BLaER1 treated with 17β-estradiol and CSF1 and Interleukin-3, amounts not matched to agents 10 nM and 100 nM (cell line): ENCODE measurements at regions not wholly inside any gene's neighbourhood (a gene's known extent, or its start where the extent isn't known, plus 50 kb on each side); places are given as distances from the start of the nearest gene placed in this dataset.
A peak's percentile ranks its signal among the peaks of the same experiment; 100 is the strongest.

ENCODE experiments used
- H3K27ac ChIP-seq, 11 experiments: shearing (Covaris generic); formaldehyde crosslinking; 2 replicates each; pipeline ENCODE4 v1.8.1; 2022
- H3K27me3 ChIP-seq, 11 experiments: shearing (Covaris generic); formaldehyde crosslinking; 2 replicates each; pipeline ENCODE4 v1.8.1; 2022
- H3K36me3 ChIP-seq, 11 experiments: shearing (Covaris generic); formaldehyde crosslinking; 2 replicates each; pipeline ENCODE4 v1.8.1; 2022
- H3K4me1 ChIP-seq, 10 experiments: shearing (Covaris generic); formaldehyde crosslinking; 2 replicates each; pipeline ENCODE4 v1.8.1; 2022
- H3K4me2 ChIP-seq, 11 experiments: shearing (Covaris generic); formaldehyde crosslinking; 2 replicates each; pipeline ENCODE4 v1.8.1; 2022
- H3K4me3 ChIP-seq, 10 experiments: shearing (Covaris generic); formaldehyde crosslinking; 2 replicates each; pipeline ENCODE4 v1.8.1; 2022
- H3K9ac ChIP-seq, 11 experiments: shearing (Covaris generic); formaldehyde crosslinking; 2 replicates each; pipeline ENCODE4 v1.8.1; 2022
- H3K9me3 ChIP-seq, 11 experiments: shearing (Covaris generic); formaldehyde crosslinking; replicated peaks in 1 of 11; 2 replicates each; pipeline ENCODE4 v1.8.1; 2022
- H4K20me1 ChIP-seq, 11 experiments: shearing (Covaris generic); formaldehyde crosslinking; 2 replicates each; pipeline ENCODE4 v1.8.1; 2022
- Cebpa-rat ChIP-seq, 11 experiments: shearing (Covaris generic); IDR thresholded peaks; 2 replicates each; pipeline ENCODE4 v1.8.1; 2022

- Histone ChIP-seq H3K4me1 (peaks cover 59 to 79% (median 68%) of the 10 kb centered on the region in 10 experiments), H3K4me2 (peak overlapping the region; percentile 71 to 90 (median 82)), H3K4me3 (peak overlapping the region in 5 of 10 experiments; percentile 4 to 38 (median 29); a peak in 7 of 20 replicates), H3K9ac (peak overlapping the region in 9 of 11 experiments; percentile 19 to 64 (median 56); a peak in 17 of 22 replicates), H3K27me3 (no peaks in the 10 kb centered on the region), H3K9me3 (peaks cover 0 to 5% (median 0%) of the 10 kb centered on the region in 11 experiments; a peak in 2 of 22 replicates), H3K36me3 (no peaks in the 10 kb centered on the region), H4K20me1 (no peaks in the 10 kb centered on the region), H3K27ac (peak overlapping the region in 9 of 11 experiments; percentile 22 to 78 (median 66); a peak in 18 of 22 replicates)
- TF ChIP-seq Cebpa-rat (IDR thresholded peaks at IDR 0.05) = no peak
These were observed 191.5 kb downstream of the REEP3 start for GRCh38 chr10:63712717-63713115.

GRCh38 chr10:63713191-63714144 lies 192.3 kb downstream of the REEP3 start:
- Histone ChIP-seq H3K27me3 (no peaks in the 10 kb centered on the region), H3K27ac (peak overlapping the region in 10 of 11 experiments; percentile 6 to 78 (median 62); a peak in 18 of 22 replicates), H3K4me2 (peak overlapping the region; percentile 71 to 90 (median 82)), H3K36me3 (no peaks in the 10 kb centered on the region), H3K9me3 (peaks cover 0 to 5% (median 0%) of the 10 kb centered on the region in 11 experiments; a peak in 2 of 22 replicates), H3K4me3 (peak overlapping the region in 8 of 10 experiments; percentile 4 to 39 (median 28); a peak in 10 of 20 replicates), H3K9ac (peak overlapping the region in 10 of 11 experiments; percentile 4 to 64 (median 56); a peak in 19 of 22 replicates), H4K20me1 (no peaks in the 10 kb centered on the region), H3K4me1 (peaks cover 65 to 79% (median 73%) of the 10 kb centered on the region in 10 experiments)
- no peak for TF ChIP-seq Cebpa-rat (IDR thresholded peaks at IDR 0.05)

GRCh38 chr10:63716016-63716580 lies 194.9 kb downstream of the REEP3 start:
- Histone ChIP-seq H3K4me1 (peaks cover 51 to 77% (median 63%) of the 10 kb centered on the region in 10 experiments), H4K20me1 (no peaks in the 10 kb centered on the region), H3K4me3 (no peak overlapping the region), H3K9ac (no peak overlapping the region), H3K36me3 (no peaks in the 10 kb centered on the region), H3K27ac (no peak overlapping the region; a peak in 1 of 22 replicates), H3K4me2 (peak overlapping the region; percentile 4 to 63 (median 29); a peak in 18 of 22 replicates), H3K9me3 (no peaks in the 10 kb centered on the region), H3K27me3 (no peaks in the 10 kb centered on the region)
- no peak for TF ChIP-seq Cebpa-rat (IDR thresholded peaks at IDR 0.05)

- H3K9ac ChIP-seq = no peak overlapping the region
- no peak for TF ChIP-seq Cebpa-rat (IDR thresholded peaks at IDR 0.05)
- H3K4me2 ChIP-seq = peak overlapping the region in 7 of 11 experiments; percentile 1 to 63 (median 39); a peak in 10 of 22 replicates
These were observed 196.0 kb downstream of the REEP3 start for GRCh38 chr10:63717027-63717715.

GRCh38 chr10:63718006-63718405 lies 196.8 kb downstream of the REEP3 start:
- no peaks in the 10 kb centered on the region for H4K20me1 ChIP-seq
- no peaks in the 10 kb centered on the region for H3K36me3 ChIP-seq
- no peaks in the 10 kb centered on the region for H3K9me3 ChIP-seq
- H3K27ac ChIP-seq = no peak overlapping the region
- peaks cover 32 to 58% (median 44%) of the 10 kb centered on the region in 10 experiments for H3K4me1 ChIP-seq
- no peaks in the 10 kb centered on the region for H3K27me3 ChIP-seq
- no peak overlapping the region for H3K9ac ChIP-seq
- H3K4me3 ChIP-seq = no peak overlapping the region
- no peak for TF ChIP-seq Cebpa-rat (IDR thresholded peaks at IDR 0.05)
- peak overlapping the region in 10 of 11 experiments; percentile 1 to 63 (median 27); a peak in 12 of 22 replicates for H3K4me2 ChIP-seq

More at GRCh38 chr10:63717027-63717715, 196.0 kb downstream of the REEP3 start:
- no peak overlapping the region for H3K27ac ChIP-seq
- H4K20me1 ChIP-seq = no peaks in the 10 kb centered on the region
- no peak overlapping the region for H3K4me3 ChIP-seq
- H3K36me3 ChIP-seq = no peaks in the 10 kb centered on the region
- H3K27me3 ChIP-seq = no peaks in the 10 kb centered on the region
- no peaks in the 10 kb centered on the region for H3K9me3 ChIP-seq
- H3K4me1 ChIP-seq = peaks cover 40 to 66% (median 52%) of the 10 kb centered on the region in 10 experiments

- TF ChIP-seq Cebpa-rat (IDR thresholded peaks at IDR 0.05) = no peak
- no peaks in the 10 kb centered on the region for H3K9me3 ChIP-seq
- H3K27me3 ChIP-seq = no peaks in the 10 kb centered on the region
- H3K27ac ChIP-seq = no peak overlapping the region
- H4K20me1 ChIP-seq = no peaks in the 10 kb centered on the region
- no peak overlapping the region; a peak in 1 of 22 replicates for H3K9ac ChIP-seq
- peaks cover 28 to 54% (median 40%) of the 10 kb centered on the region in 10 experiments for H3K4me1 ChIP-seq
- H3K4me3 ChIP-seq = no peak overlapping the region
- no peaks in the 10 kb centered on the region for H3K36me3 ChIP-seq
- peak overlapping the region in 7 of 11 experiments; percentile 5 to 63 (median 48); a peak in 12 of 22 replicates for H3K4me2 ChIP-seq
These were observed 197.2 kb downstream of the REEP3 start for GRCh38 chr10:63718421-63718820.

- no peak overlapping the region for H3K27ac ChIP-seq
- H3K27me3 ChIP-seq = no peaks in the 10 kb centered on the region
- no peaks in the 10 kb centered on the region for H4K20me1 ChIP-seq
- no peak for TF ChIP-seq Cebpa-rat (IDR thresholded peaks at IDR 0.05)
- no peak overlapping the region; a peak in 1 of 22 replicates for H3K9ac ChIP-seq
- no peaks in the 10 kb centered on the region for H3K9me3 ChIP-seq
- no peaks in the 10 kb centered on the region for H3K36me3 ChIP-seq
- peaks cover 19 to 45% (median 30%) of the 10 kb centered on the region in 10 experiments; a peak in 19 of 20 replicates for H3K4me1 ChIP-seq
- no peak overlapping the region for H3K4me2 ChIP-seq
- no peak overlapping the region for H3K4me3 ChIP-seq
These were observed 198.1 kb downstream of the REEP3 start for GRCh38 chr10:63719226-63719856.

GRCh38 chr10:63720072-63720537 lies 198.9 kb downstream of the REEP3 start:
- TF ChIP-seq Cebpa-rat (IDR thresholded peaks at IDR 0.05) = no peak
- H3K27me3 ChIP-seq = no peaks in the 10 kb centered on the region
- no peak overlapping the region for H3K4me2 ChIP-seq
- H3K9ac ChIP-seq = no peak overlapping the region
- H3K36me3 ChIP-seq = no peaks in the 10 kb centered on the region
- H3K27ac ChIP-seq = no peak overlapping the region
- no peaks in the 10 kb centered on the region for H4K20me1 ChIP-seq
- H3K4me1 ChIP-seq = peaks cover 18 to 41% (median 28%) of the 10 kb centered on the region in 10 experiments; a peak in 17 of 20 replicates
- H3K4me3 ChIP-seq = no peak overlapping the region
- H3K9me3 ChIP-seq = no peaks in the 10 kb centered on the region
